ENCODE measurements at regions not wholly inside any gene's neighbourhood (a gene's known extent, or its start where the extent isn't known, plus 50 kb on each side); places are given as distances from the start of the nearest gene placed in this dataset.

DNA sequence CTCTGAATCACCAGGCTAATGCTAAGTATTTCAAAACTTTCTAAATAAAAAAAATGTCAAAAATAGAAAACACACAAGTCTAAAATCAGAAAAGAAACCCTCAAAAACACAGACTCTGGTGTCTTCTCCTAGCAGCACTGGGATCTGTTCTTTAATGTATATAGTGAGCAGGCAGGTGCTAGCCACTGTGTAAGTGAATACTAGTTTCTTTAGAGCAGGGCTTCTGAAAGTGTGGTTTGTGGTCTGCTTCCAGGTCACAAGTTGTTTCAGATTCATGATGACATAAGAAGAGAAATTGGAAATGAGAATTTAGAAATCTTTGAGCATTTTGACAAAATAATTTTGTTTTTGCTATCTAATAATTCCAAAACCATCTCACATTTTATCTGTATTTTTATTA lies 763.1 kb downstream of the USP25 start:
- no peaks in the 10 kb centered on the region for H3K36me3 Mint-ChIP-seq (ENCODE audit: low read depth)
- intact Hi-C loops (cut with micrococcal nuclease) = no loop called here
- H3K27me3 Mint-ChIP-seq (ENCODE audit: low read depth) = no peaks in the 10 kb centered on the region
- no peaks in the 10 kb centered on the region for H3K9me3 Mint-ChIP-seq
- H3K4me1 Mint-ChIP-seq (ENCODE audit: low read depth) = no peaks in the 10 kb centered on the region
- no peak overlapping the region for H3K27ac Mint-ChIP-seq
- H3K4me3 Mint-ChIP-seq = no peak overlapping the region
- DNase-seq = no peak
- CTCF ChIA-PET = no interaction called here

DNA sequence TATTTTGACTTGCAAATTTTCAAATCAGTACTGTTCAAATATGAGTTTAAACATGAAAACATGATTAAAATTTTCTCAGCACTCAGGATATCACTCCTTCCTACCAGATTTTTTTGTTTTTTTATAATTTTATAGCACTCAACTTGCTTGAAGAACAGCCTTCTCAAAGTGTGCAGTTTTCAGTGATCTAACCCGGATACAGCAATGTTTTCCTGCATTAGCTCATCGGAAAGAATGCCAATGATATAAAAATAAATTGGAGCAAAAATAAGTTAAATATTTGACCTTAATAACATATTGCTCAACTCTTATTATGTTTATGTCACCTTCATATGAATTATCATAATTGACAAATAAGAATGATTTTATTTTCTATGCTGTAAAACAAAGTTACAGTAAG lies 766.8 kb downstream of the USP25 start:
- no peaks in the 10 kb centered on the region for H3K36me3 Mint-ChIP-seq (ENCODE audit: low read depth)
- H3K4me1 Mint-ChIP-seq (ENCODE audit: low read depth) = no peaks in the 10 kb centered on the region
- CTCF ChIA-PET = no interaction called here
- H3K4me3 Mint-ChIP-seq = no peak overlapping the region
- DNase-seq = no peak
- H3K27me3 Mint-ChIP-seq (ENCODE audit: low read depth) = no peaks in the 10 kb centered on the region
- peaks cover 2% of the 10 kb centered on the region for H3K9me3 Mint-ChIP-seq
- H3K27ac Mint-ChIP-seq = no peak overlapping the region
- intact Hi-C loops (cut with micrococcal nuclease) = no loop called here

DNA sequence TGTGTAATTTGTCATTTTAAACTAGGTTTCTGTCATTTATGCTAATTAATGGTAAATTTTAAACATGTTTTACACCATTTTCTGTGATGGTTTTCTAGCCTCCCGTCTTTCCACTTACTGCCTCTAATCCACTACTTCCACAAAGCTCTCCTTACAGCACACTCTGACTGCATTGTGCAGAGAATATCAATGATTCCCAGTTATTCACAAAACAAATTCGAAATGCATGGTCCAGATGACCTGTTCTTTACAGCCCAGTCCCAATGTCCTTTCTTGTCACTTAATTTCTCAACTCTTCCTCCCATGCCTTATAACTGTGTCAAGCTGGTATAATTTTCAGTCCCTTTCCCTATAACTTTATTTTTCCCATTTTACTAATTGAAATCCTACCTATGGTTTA lies 770.5 kb downstream of the USP25 start:
- no peak overlapping the region for H3K27ac Mint-ChIP-seq
- H3K27me3 Mint-ChIP-seq (ENCODE audit: low read depth) = no peaks in the 10 kb centered on the region
- peaks cover 2% of the 10 kb centered on the region for H3K9me3 Mint-ChIP-seq
- no peaks in the 10 kb centered on the region for H3K36me3 Mint-ChIP-seq (ENCODE audit: low read depth)
- H3K4me3 Mint-ChIP-seq = no peak overlapping the region
- CTCF ChIA-PET = no interaction called here
- no peaks in the 10 kb centered on the region for H3K4me1 Mint-ChIP-seq (ENCODE audit: low read depth)
- intact Hi-C loops (cut with micrococcal nuclease) = no loop called here
- no peak for DNase-seq

DNA sequence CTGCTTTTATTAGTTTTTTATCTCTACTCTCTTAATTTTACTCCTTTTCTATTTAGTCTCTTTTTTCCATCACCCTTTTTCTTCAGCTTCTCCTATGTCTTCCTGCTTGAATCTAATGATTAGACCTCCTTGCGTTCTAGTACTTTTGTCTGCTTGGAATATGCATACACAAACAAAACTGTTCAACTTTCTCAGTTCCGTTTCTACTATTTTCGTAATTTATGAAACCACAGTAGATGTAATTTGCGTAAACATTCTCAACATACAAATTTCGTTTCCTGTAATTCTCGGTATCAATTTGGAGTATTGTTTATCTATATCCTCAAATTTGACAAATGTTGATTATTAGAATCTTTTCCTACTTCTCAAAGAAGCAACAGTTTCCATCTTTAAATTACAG lies 772.5 kb downstream of the USP25 start:
- H3K27me3 Mint-ChIP-seq (ENCODE audit: low read depth) = no peaks in the 10 kb centered on the region
- H3K27ac Mint-ChIP-seq = no peak overlapping the region
- CTCF ChIA-PET = no interaction called here
- no peak overlapping the region for H3K4me3 Mint-ChIP-seq
- no peak for DNase-seq
- H3K4me1 Mint-ChIP-seq (ENCODE audit: low read depth) = no peaks in the 10 kb centered on the region
- H3K36me3 Mint-ChIP-seq (ENCODE audit: low read depth) = no peaks in the 10 kb centered on the region
- intact Hi-C loops (cut with micrococcal nuclease) = no loop called here
- H3K9me3 Mint-ChIP-seq = peaks cover 2% of the 10 kb centered on the region

DNA sequence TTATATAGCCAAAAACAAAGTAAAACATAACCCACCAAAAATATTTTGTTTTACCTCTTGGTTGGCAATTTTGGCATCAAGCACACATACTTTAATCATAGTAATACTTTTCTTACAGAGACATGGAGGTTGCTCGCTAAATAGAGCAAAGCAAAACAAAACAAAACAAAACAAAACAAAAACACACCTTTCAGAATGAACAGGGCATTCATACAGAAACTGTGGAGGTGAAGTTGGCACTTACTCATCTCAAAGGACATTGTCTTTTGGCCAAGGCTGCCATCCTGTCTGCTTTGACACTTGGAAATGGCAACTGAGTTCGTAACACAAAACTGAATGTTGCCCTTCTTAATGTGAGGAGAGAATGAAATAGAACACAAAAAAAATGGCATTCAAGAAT lies 773.1 kb downstream of the USP25 start:
- H3K9me3 Mint-ChIP-seq = peaks cover 2% of the 10 kb centered on the region
- no peaks in the 10 kb centered on the region for H3K36me3 Mint-ChIP-seq (ENCODE audit: low read depth)
- H3K4me3 Mint-ChIP-seq = no peak overlapping the region
- H3K27ac Mint-ChIP-seq = no peak overlapping the region
- DNase-seq = no peak
- H3K4me1 Mint-ChIP-seq (ENCODE audit: low read depth) = no peaks in the 10 kb centered on the region
- intact Hi-C loops (cut with micrococcal nuclease) = no loop called here
- H3K27me3 Mint-ChIP-seq (ENCODE audit: low read depth) = no peaks in the 10 kb centered on the region
- CTCF ChIA-PET = no interaction called here

DNA sequence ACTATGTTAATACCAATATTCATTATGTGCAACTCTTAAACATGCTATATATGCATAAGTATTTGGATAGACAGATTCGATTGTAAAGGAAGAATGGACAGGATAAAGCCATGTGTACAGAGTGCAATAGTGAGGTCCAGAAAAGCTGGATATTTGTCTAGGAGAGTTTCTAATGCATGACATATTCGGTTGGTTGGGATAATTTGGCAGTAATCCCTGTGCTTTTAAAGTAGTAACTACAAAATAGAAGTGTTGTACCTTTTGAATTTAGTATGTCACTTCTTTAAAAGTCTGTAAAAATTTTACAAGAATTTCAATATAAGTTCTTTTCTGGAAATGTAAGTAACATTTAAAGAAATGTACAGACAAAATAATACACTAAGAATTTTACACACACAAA lies 774.5 kb downstream of the USP25 start:
- CTCF ChIA-PET = no interaction called here

DNA sequence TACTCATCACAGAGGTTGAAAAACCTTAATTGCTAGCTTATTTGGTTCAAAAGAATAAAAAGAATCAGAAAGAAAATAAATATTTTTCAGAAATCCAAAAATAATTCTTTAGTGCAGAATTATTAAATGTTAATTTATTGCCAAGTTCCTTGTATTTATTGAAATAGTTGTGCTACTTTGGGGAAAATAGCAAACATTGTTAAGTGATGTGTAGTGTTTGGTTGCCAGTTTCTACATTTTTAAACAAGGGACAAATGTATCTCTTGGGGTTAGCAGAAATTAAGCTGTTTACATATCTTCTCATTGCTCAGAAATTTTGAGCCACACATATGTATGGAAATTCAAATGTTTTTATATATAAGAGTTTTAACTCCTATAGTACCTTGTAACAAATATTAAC lies 775.0 kb downstream of the USP25 start:
- intact Hi-C loops (cut with micrococcal nuclease) = no loop called here
- CTCF ChIA-PET = no interaction called here
- Mint-ChIP-seq H3K27me3 (ENCODE audit: low read depth) (no peaks in the 10 kb centered on the region), H3K36me3 (ENCODE audit: low read depth) (no peaks in the 10 kb centered on the region), H3K9me3 (peaks cover 3% of the 10 kb centered on the region), H3K4me1 (ENCODE audit: low read depth) (no peaks in the 10 kb centered on the region), H3K27ac (no peak overlapping the region), H3K4me3 (no peak overlapping the region)
- DNase-seq = no peak

More for the DNA sequence above, 774.5 kb downstream of the USP25 start:
- Mint-ChIP-seq H3K9me3 (peaks cover 4% of the 10 kb centered on the region), H3K36me3 (ENCODE audit: low read depth) (no peaks in the 10 kb centered on the region), H3K27me3 (ENCODE audit: low read depth) (no peaks in the 10 kb centered on the region), H3K4me3 (no peak overlapping the region), H3K27ac (no peak overlapping the region), H3K4me1 (ENCODE audit: low read depth) (no peaks in the 10 kb centered on the region)
- intact Hi-C loops (cut with micrococcal nuclease) = no loop called here
- no peak for DNase-seq

DNA sequence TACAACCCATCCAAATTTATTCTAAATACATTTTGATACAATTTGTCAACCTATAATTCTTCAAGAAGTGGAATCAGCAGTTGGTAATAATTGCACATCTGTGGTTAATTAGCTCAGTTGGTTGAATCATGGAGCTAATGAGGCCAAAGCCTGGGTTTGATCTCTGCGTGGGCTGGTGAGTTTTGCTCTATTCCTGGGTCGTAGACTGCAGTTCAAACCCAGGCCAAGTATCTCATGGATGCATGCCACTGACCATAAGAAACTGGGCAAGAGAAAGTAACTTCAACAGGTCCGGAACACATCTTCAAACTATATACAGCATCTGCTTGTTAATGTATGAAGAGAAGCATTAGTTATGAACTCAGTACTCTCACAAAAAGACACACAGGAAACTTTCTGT lies 779.7 kb downstream of the USP25 start:
- no peaks in the 10 kb centered on the region for H3K36me3 Mint-ChIP-seq (ENCODE audit: low read depth)
- no peak overlapping the region for H3K27ac Mint-ChIP-seq
- H3K4me3 Mint-ChIP-seq = no peak overlapping the region
- H3K9me3 Mint-ChIP-seq = peaks cover 6% of the 10 kb centered on the region
- CTCF ChIA-PET = no interaction called here
- H3K27me3 Mint-ChIP-seq (ENCODE audit: low read depth) = no peaks in the 10 kb centered on the region
- intact Hi-C loops (cut with micrococcal nuclease) = no loop called here
- no peak for DNase-seq
- no peaks in the 10 kb centered on the region for H3K4me1 Mint-ChIP-seq (ENCODE audit: low read depth)

DNA sequence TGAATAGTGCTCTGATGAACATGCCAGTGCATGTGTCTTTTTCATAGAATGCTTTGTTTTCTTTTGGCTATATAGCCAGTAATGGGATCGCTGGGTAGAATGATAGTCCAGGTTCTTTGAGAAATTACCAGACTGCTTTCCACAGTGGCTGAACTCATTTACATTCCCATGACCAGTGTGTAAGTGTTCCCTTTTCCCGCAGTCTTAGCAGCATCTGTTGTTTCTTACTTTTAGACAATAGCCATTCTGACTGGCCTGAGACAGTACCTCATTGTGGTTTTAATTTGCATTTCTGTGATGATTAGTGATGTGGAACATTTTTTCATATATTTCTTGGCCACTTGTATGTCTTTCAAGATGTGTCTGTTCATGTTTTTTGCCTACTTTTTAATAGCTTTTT lies 784.5 kb downstream of the USP25 start:
- H3K36me3 Mint-ChIP-seq (ENCODE audit: low read depth) = no peaks in the 10 kb centered on the region
- intact Hi-C loops (cut with micrococcal nuclease) = no loop called here
- H3K9me3 Mint-ChIP-seq = peaks cover 3% of the 10 kb centered on the region
- no peak overlapping the region for H3K27ac Mint-ChIP-seq
- DNase-seq = no peak
- CTCF ChIA-PET = no interaction called here
- H3K4me3 Mint-ChIP-seq = no peak overlapping the region
- H3K4me1 Mint-ChIP-seq (ENCODE audit: low read depth) = no peaks in the 10 kb centered on the region
- no peaks in the 10 kb centered on the region for H3K27me3 Mint-ChIP-seq (ENCODE audit: low read depth)

DNA sequence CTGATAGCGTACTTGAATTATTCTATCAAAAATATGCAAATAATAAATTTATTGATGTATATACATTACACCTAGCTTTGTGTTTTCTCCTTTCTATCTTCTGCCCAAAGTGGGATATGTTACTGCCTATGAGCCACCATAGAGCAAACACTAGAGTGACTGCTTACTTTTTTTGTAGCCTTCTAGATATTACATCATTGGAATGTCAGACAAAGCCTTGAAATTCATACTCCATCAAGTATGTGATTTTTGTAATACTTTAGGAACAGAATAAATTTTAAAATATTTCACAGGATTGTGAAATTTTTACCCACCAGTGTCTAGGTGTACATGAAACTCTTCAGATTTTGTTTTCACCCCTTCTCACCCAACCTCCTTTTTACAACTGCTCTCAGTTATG lies 787.6 kb downstream of the USP25 start:
- no peaks in the 10 kb centered on the region for H3K36me3 Mint-ChIP-seq (ENCODE audit: low read depth)
- CTCF ChIA-PET = no interaction called here
- intact Hi-C loops (cut with micrococcal nuclease) = no loop called here
- H3K9me3 Mint-ChIP-seq = no peaks in the 10 kb centered on the region
- no peak for DNase-seq
- no peak overlapping the region for H3K27ac Mint-ChIP-seq
- H3K27me3 Mint-ChIP-seq (ENCODE audit: low read depth) = no peaks in the 10 kb centered on the region
- H3K4me3 Mint-ChIP-seq = no peak overlapping the region
- no peaks in the 10 kb centered on the region for H3K4me1 Mint-ChIP-seq (ENCODE audit: low read depth)

DNA sequence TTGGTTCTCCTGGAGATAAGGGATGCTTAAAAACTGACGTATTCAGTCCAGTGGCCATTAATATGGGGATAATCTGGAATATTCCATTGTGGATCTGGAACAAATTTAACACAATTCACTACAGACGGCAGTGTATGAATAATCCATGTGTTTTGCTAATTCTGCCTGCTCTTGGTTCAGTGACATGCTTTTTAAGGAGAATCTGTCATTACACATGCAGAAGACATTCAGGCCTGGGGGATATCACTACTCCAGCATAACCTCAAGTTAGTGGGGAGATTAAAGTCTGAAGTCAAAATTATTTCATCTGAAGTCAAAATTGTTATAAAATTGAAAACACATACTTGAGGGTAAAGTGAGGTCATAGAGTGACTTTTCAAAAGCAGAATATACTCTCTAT lies 789.3 kb downstream of the USP25 start:
- Mint-ChIP-seq H3K9me3 (no peaks in the 10 kb centered on the region), H3K36me3 (ENCODE audit: low read depth) (no peaks in the 10 kb centered on the region), H3K27me3 (ENCODE audit: low read depth) (no peaks in the 10 kb centered on the region), H3K27ac (no peak overlapping the region), H3K4me3 (no peak overlapping the region), H3K4me1 (ENCODE audit: low read depth) (no peaks in the 10 kb centered on the region)
- no peak for DNase-seq
- intact Hi-C loops (cut with micrococcal nuclease) = no loop called here
- CTCF ChIA-PET = no interaction called here

DNA sequence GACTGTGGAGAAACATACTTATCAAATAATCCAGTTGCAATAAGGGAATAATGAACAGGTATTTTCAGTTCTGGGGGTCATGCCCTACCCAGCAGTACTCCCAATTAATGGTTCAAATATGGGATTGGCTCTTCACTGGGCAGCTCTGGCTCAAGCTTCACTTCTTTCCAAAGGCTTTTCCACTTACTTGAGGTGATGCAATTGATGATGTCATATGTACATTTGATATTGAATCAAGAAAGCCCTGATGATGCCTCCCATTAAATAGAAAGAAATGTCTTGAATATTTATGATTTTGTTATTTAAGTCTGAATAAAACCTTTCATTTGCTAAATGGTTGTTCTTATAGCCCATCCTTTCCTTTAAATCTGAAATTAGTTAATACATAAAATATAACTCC lies 789.9 kb downstream of the USP25 start:
- Mint-ChIP-seq H3K27me3 (ENCODE audit: low read depth) (no peaks in the 10 kb centered on the region), H3K9me3 (no peaks in the 10 kb centered on the region), H3K4me1 (ENCODE audit: low read depth) (no peaks in the 10 kb centered on the region), H3K27ac (no peak overlapping the region), H3K4me3 (no peak overlapping the region), H3K36me3 (ENCODE audit: low read depth) (no peaks in the 10 kb centered on the region)
- CTCF ChIA-PET = no interaction called here
- DNase-seq = no peak
- intact Hi-C loops (cut with micrococcal nuclease) = no loop called here

DNA sequence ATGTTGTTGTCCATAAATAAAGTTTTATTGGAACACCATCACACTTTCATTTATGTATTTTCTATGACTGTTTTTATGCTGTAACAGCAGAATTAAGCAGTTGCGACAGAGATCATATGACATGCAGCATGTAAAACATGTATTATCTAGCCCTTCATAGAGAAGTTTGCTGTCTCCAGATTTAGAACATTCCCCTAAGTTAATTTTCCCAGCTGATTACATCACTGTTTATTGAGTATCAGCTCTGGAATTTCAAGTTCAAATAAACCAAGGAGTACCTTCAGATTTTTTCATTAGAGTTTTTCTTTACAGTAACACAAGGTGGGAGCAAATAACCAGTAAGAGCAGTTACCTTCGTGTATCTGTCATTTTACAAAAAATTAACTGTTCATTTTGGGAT lies 792.8 kb downstream of the USP25 start:
- Mint-ChIP-seq H3K9me3 (peaks cover 3% of the 10 kb centered on the region), H3K27ac (no peak overlapping the region), H3K4me1 (ENCODE audit: low read depth) (no peaks in the 10 kb centered on the region), H3K4me3 (no peak overlapping the region), H3K27me3 (ENCODE audit: low read depth) (no peaks in the 10 kb centered on the region), H3K36me3 (ENCODE audit: low read depth) (no peaks in the 10 kb centered on the region)
- CTCF ChIA-PET = no interaction called here
- intact Hi-C loops (cut with micrococcal nuclease) = no loop called here
- no peak for DNase-seq

DNA sequence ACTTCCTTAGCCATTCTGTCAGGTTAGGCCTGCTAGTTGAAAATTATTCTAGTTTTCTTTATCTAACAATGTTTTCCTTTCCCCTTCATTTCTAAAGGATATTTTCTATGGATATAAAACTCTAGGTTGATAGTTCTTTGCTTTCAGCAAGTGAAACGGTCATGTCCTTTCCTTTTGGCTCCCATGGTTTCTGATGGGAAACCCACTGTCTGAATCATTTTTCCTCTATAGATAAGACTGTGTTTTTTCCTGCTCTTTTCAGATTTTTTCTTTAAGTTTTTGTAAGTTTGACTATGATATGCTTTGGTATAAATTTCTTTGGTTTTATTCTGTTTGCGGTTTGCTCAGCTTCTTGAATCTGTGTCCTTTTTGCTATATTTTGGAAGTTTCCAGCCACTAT lies 800.9 kb downstream of the USP25 start:
- Mint-ChIP-seq H3K36me3 (ENCODE audit: low read depth) (no peaks in the 10 kb centered on the region), H3K27me3 (ENCODE audit: low read depth) (peaks cover 3% of the 10 kb centered on the region), H3K4me3 (no peak overlapping the region), H3K9me3 (peaks cover 11% of the 10 kb centered on the region), H3K27ac (no peak overlapping the region), H3K4me1 (ENCODE audit: low read depth) (no peaks in the 10 kb centered on the region)
- no peak for DNase-seq
- intact Hi-C loops (cut with micrococcal nuclease) = no loop called here
- CTCF ChIA-PET = no interaction called here
